Ovary (tissue), 7 donors: ENCODE measurements at regions not wholly inside any gene's neighbourhood (a gene's known extent, or its start where the extent isn't known, plus 50 kb on each side); places are given as distances from the start of the nearest gene placed in this dataset.

Experiments
- DNase-seq, 5 donors: peaks; one replicate each; pipeline ENCODE4 v3.0.0-alpha.2; 2019 to 2020
- H3K27ac ChIP-seq, 2 donors: fragments of 200-600 bp; one replicate each; pipeline versions ENCODE4 v1.5.1 to v1.8.0; 2019 to 2022
- H3K27me3 ChIP-seq: fragments of 200-600 bp; one replicate; pipeline ENCODE4 v1.8.0; 2022
- H3K36me3 ChIP-seq: fragments of 200-600 bp; sonication (generic); one replicate; pipeline ENCODE4 v1.5.1; 2019
- H3K4me1 ChIP-seq: one replicate; pipeline ENCODE4 v1.8.1; 2013; ENCODE audit warnings: mild to moderate bottlenecking, moderate library complexity; ENCODE audit not compliant: insufficient read depth
- H3K4me3 ChIP-seq: fragments of 200-600 bp; sonication (generic); one replicate; pipeline ENCODE4 v1.5.1; 2017
- H3K9me3 ChIP-seq, 2 donors: fragments of 200-600 bp in 1 of 2; sonication (generic) in 1 of 2; one replicate each; pipeline versions ENCODE4 v1.5.1 to v1.8.1; 2013 to 2019; ENCODE audit warnings: mild to moderate bottlenecking in 1 of 2, moderate library complexity in 1 of 2
- CTCF ChIP-seq, 3 donors: fragments of 450-650 bp in 2 of 3; fragments of 200-600 bp in 1 of 3; IDR thresholded peaks; one replicate each; pipeline versions ENCODE4 v1.5.1 to v1.8.0; 2016 to 2022; ENCODE audit warnings: antibody characterized with exemption in 3 of 3, mild to moderate bottlenecking in 1 of 3
- EP300 ChIP-seq: sonication (generic); formaldehyde crosslinking; IDR thresholded peaks from one replicate; pipeline ENCODE4 v1.6.1; 2017; ENCODE audit warnings: antibody characterized with exemption
- POLR2A ChIP-seq: fragments of 450-650 bp; IDR thresholded peaks from one replicate; pipeline ENCODE4 v1.6.1; 2017; ENCODE audit warnings: antibody characterized with exemption, mild to moderate bottlenecking, moderate library complexity
- WGBS, 3 donors: extraction: QIAGEN DNeasy Blood & Tissue Kit in 1 of 3; methylation state at CpG; one replicate each; pipeline versions ENCODE4 v1.1.5 to v1.1.7; 2013 to 2017; 5-methylcytosine and 5-hydroxymethylcytosine counted together
- intact Hi-C, 4 donors: fragments of 100-400 bp; cut with DNase I; formaldehyde crosslinking; loops; one replicate each; pipeline versions ENCODE4 v1.11.0 to v1.15.1; 2022 to 2023
- donor health status: DM: no; HTN: no; CAD: no; lungs with moderate emphysema.
- donor health status: DM: no; HTN: no; CAD: no.
- donor health status: Bipolar disorder and iron deficiency.
- donor health status: DM: no; HTN: no; CAD: no.
- donor health status: DM: yes; HTN: yes; CAD: no.

- Histone ChIP-seq H3K9me3 (no peaks in the 10 kb centered on the region), H3K36me3 (no peaks in the 10 kb centered on the region), H3K4me1 (no peaks in the 10 kb centered on the region), H3K4me3 (no peak overlapping the region), H3K27me3 (no peaks in the 10 kb centered on the region), H3K27ac (no peak overlapping the region)
- DNase-seq, result no peak
- 72 to 79% (median 77%) methylated on average over 3 of the region's 3 CpGs for WGBS, 3 donors
- intact Hi-C loops, result no loop called here
- TF ChIP-seq CTCF (IDR thresholded peaks at IDR 0.05) (no peak), POLR2A (no peak), EP300 (no peak)
These were observed 161.8 kb downstream of the ICE1 start for GRCh38 chr5:5584236-5584745.

- H3K4me3 ChIP-seq, result no peak overlapping the region
- TF ChIP-seq POLR2A (no peak), EP300 (no peak), CTCF (IDR thresholded peaks at IDR 0.05) (no peak)
- H3K27ac ChIP-seq, result no peak overlapping the region
- no peaks in the 10 kb centered on the region for H3K4me1 ChIP-seq
- intact Hi-C loops, result no loop called here
- whole genome bisulfite sequencing, 3 donors, result 93 to 94% (median 94%) methylated on average over 5 of the region's 5 CpGs
- H3K9me3 ChIP-seq, result no peaks in the 10 kb centered on the region
- H3K27me3 ChIP-seq, result no peaks in the 10 kb centered on the region
- DNase-seq, result no peak
- H3K36me3 ChIP-seq, result no peaks in the 10 kb centered on the region
These were observed 161.4 kb downstream of the ICE1 start for GRCh38 chr5:5583832-5584231.

- intact Hi-C loops, result no loop called here
These were observed 160.7 kb downstream of the ICE1 start for GRCh38 chr5:5583023-5583765.

GRCh38 chr5:5581080-5581479 is 158.6 kb downstream of the ICE1 start:
- Histone ChIP-seq H3K9me3 (no peaks in the 10 kb centered on the region), H3K4me3 (no peak overlapping the region), H3K27me3 (no peaks in the 10 kb centered on the region), H3K27ac (no peak overlapping the region), H3K4me1 (no peaks in the 10 kb centered on the region), H3K36me3 (no peaks in the 10 kb centered on the region)
- no peak for TF ChIP-seq CTCF (IDR thresholded peaks at IDR 0.05)
- no peak for TF ChIP-seq EP300
- TF ChIP-seq POLR2A, result no peak
- WGBS, 3 donors, result 85 to 94% (median 91%) methylated on average over 3 of the region's 3 CpGs
- intact Hi-C loops, result no loop called here
- DNase-seq, result no peak

More at GRCh38 chr5:5583023-5583765, 160.7 kb downstream of the ICE1 start:
- Histone ChIP-seq H3K27ac (no peak overlapping the region), H3K4me1 (no peaks in the 10 kb centered on the region), H3K36me3 (no peaks in the 10 kb centered on the region), H3K9me3 (no peaks in the 10 kb centered on the region), H3K4me3 (no peak overlapping the region), H3K27me3 (no peaks in the 10 kb centered on the region)
- DNase-seq, result no peak
- no peak for TF ChIP-seq EP300
- TF ChIP-seq POLR2A, result no peak
- TF ChIP-seq CTCF (IDR thresholded peaks at IDR 0.05), result no peak
- WGBS, 3 donors, result 84 to 89% (median 86%) methylated on average over 5 of the region's 5 CpGs
